GM12892 (cell line): ENCODE measurements at regions not wholly inside any gene's neighbourhood (a gene's known extent, or its start where the extent isn't known, plus 50 kb on each side); places are given as distances from the start of the nearest gene placed in this dataset.

Experiments
- POLR2A ChIP-seq: IDR thresholded peaks from 2 replicates; pipeline ENCODE4 v1.6.1; 2011; ENCODE audit warnings: low read depth, low read length, control low read depth
- POLR2AphosphoS5 ChIP-seq: IDR thresholded peaks from 2 replicates; pipeline ENCODE4 v1.6.1; 2011; ENCODE audit warnings: low read depth, low read length, control low read depth
- TAF1 ChIP-seq: IDR thresholded peaks from 2 replicates; pipeline ENCODE4 v1.6.1; 2011; ENCODE audit warnings: low read depth, mild to moderate bottlenecking, control low read depth, low read length, borderline replicate concordance

GRCh38 chr7:124089621-124090020 is 56.8 kb upstream of the TMEM229A start:
- TF ChIP-seq POLR2AphosphoS5 (no peak), POLR2A (no peak), TAF1 (no peak)
